ENCODE measurements at regions not wholly inside any gene's neighbourhood (a gene's known extent, or its start where the extent isn't known, plus 50 kb on each side); places are given as distances from the start of the nearest gene placed in this dataset.

- Histone ChIP-seq H3K4me1 (ENCODE audit: low read depth) (no peaks in the 10 kb centered on the region), H3K9me3 (no peaks in the 10 kb centered on the region), H3K4me3 (no peak overlapping the region), H3K36me3 (ENCODE audit: low read depth) (no peaks in the 10 kb centered on the region)
- intact Hi-C loops (cut with DNase I, micrococcal nuclease): no loop called here
- no peak for ATAC-seq
- no peak for TF ChIP-seq CTCF (IDR thresholded peaks at IDR 0.05)
- DNase-seq: no peak
Observed at GRCh38 chr5:155263381-155263780, 249.8 kb downstream of the KIF4B start.

GRCh38 chr5:155264809-155265208 is 251.3 kb downstream of the KIF4B start:
- DNase-seq: no peak
- no peak for ATAC-seq
- intact Hi-C loops (cut with DNase I, micrococcal nuclease): no loop called here
- Histone ChIP-seq H3K9me3 (no peaks in the 10 kb centered on the region), H3K4me3 (no peak overlapping the region), H3K36me3 (ENCODE audit: low read depth) (no peaks in the 10 kb centered on the region), H3K4me1 (ENCODE audit: low read depth) (no peaks in the 10 kb centered on the region)
- TF ChIP-seq CTCF (IDR thresholded peaks at IDR 0.05): no peak

GRCh38 chr5:155268770-155269425 is 255.3 kb downstream of the KIF4B start:
- DNase-seq (no peak), ATAC-seq (no peak)
- Histone ChIP-seq H3K4me3 (no peak overlapping the region), H3K4me1 (ENCODE audit: low read depth) (no peaks in the 10 kb centered on the region), H3K36me3 (ENCODE audit: low read depth) (no peaks in the 10 kb centered on the region), H3K9me3 (no peaks in the 10 kb centered on the region)
- intact Hi-C loops (cut with DNase I, micrococcal nuclease): loop anchor here in 1 of 2 donors (1.0 kb wide), 1 partner anchor 26 kb away; no protein-coding TSS in a partner anchor
- no peak for TF ChIP-seq CTCF (IDR thresholded peaks at IDR 0.05)

GRCh38 chr5:155270725-155271124 is 257.2 kb downstream of the KIF4B start:
- DNase-seq (no peak), ATAC-seq (no peak)
- intact Hi-C loops (cut with DNase I, micrococcal nuclease): no loop called here
- no peak overlapping the region for H3K4me3 ChIP-seq
- H3K9me3 ChIP-seq: no peaks in the 10 kb centered on the region
- no peak for TF ChIP-seq CTCF (IDR thresholded peaks at IDR 0.05)
- no peaks in the 10 kb centered on the region for H3K36me3 ChIP-seq (ENCODE audit: low read depth)
- no peaks in the 10 kb centered on the region for H3K4me1 ChIP-seq (ENCODE audit: low read depth)

- DNase-seq (no peak), ATAC-seq (no peak)
- no peaks in the 10 kb centered on the region for H3K4me1 ChIP-seq (ENCODE audit: low read depth)
- H3K9me3 ChIP-seq: no peaks in the 10 kb centered on the region
- TF ChIP-seq CTCF (IDR thresholded peaks at IDR 0.05): no peak
- H3K36me3 ChIP-seq (ENCODE audit: low read depth): no peaks in the 10 kb centered on the region
- intact Hi-C loops (cut with DNase I, micrococcal nuclease): no loop called here
- no peak overlapping the region for H3K4me3 ChIP-seq
Observed at GRCh38 chr5:155274484-155274883, 260.9 kb downstream of the KIF4B start.

- Histone ChIP-seq H3K9me3 (no peaks in the 10 kb centered on the region), H3K36me3 (ENCODE audit: low read depth) (no peaks in the 10 kb centered on the region), H3K4me1 (ENCODE audit: low read depth) (no peaks in the 10 kb centered on the region), H3K4me3 (no peak overlapping the region)
- no peak for DNase-seq
- no peak for TF ChIP-seq CTCF (IDR thresholded peaks at IDR 0.05)
- intact Hi-C loops (cut with DNase I, micrococcal nuclease): no loop called here
- no peak for ATAC-seq
Observed at GRCh38 chr5:155275222-155275621, 261.7 kb downstream of the KIF4B start.

Data from mucosa of descending colon (tissue), 3 donors.